NCI-H1436 (cell line): ENCODE measurements at regions not wholly inside any gene's neighbourhood (a gene's known extent, or its start where the extent isn't known, plus 50 kb on each side); places are given as distances from the start of the nearest gene placed in this dataset.
"Not testable (repeated sequence)": the region's sequence is repeated elsewhere in the genome, so short reads cannot be mapped to it uniquely, and the experiment has no call there.

Experiments used
- DNase-seq: peaks from one replicate; lab custom pipeline; 2025; lab: John Stamatoyannopoulos, UW

GRCh38 chr6:84941609-84942008 lies 177.2 kb upstream of the TBX18 start:
- DNase-seq: not testable (repeated sequence)

- DNase-seq: no peak
These were observed 164.8 kb upstream of the TBX18 start for GRCh38 chr6:84929212-84929611.

DNA sequence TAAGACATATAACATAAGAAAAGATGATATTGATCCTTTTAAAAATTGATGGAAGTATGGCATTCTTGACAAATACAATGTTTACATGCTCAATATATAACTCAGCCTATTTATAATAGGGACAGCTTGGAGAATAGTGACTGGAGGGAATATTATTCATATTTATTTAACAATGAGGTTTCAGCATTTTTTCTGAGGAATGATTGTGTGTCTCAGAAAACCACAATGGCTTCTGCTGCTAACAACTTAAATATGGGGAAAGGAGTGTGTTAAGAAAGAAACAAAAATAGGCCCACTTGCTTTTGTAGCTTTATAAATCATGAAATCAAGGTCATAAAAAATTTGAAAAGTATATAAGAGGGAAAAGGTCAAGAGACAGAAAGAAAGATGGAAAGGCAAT lies 163.2 kb upstream of the TBX18 start:
- no peak for DNase-seq

DNA sequence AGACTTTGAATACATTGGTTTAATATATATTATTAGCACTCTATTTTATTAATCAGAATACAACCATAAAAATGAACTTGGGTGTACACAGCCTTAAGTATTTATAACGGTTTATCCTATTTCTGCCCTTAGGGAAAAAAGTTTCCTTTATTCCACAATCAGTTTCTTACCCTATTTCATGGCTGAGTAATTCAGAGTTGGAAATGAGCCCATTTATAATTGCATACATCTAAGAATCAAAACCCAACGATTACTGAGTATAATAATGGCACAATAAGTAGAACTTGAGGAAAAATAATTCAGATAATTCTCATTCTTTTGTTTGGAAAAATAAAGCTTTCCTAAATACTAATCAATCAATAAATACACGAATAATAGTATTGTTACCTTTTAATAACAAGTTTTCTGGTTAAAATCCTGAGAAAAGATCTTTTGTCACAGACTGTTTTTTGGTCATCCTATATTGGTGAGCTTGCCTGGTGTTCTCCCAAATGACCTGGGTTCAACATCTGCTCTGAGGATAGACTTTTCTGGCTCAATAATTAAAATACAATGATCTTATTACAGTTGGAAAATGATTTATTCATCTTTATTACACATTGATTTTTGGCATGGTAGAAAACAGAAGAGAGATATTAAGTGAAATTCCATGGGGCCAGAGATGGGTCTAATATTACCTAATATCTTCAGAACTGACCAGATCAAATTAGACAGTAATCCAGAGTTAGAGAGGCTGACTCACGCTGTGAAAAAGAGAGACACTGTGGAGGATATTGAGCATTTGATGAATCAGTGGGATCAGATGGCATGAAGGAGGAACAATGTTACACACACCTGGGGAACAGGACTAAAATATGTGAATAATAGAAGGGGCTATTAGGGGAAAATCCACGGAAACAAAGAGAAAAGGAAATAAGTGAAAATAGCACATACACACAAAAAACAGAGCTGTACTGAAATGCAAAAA lies 162.1 kb upstream of the TBX18 start:
- DNase-seq: no peak

GRCh38 chr6:84921891-84922290 lies 157.5 kb upstream of the TBX18 start:
- DNase-seq: no peak

GRCh38 chr6:84920021-84920420 lies 155.6 kb upstream of the TBX18 start:
- no peak for DNase-seq

- DNase-seq: no peak
These were observed 152.3 kb upstream of the TBX18 start for GRCh38 chr6:84916704-84917103.

GRCh38 chr6:84912472-84913322 lies 148.3 kb upstream of the TBX18 start:
- DNase-seq: no peak

GRCh38 chr6:84910906-84911607 lies 146.7 kb upstream of the TBX18 start:
- DNase-seq: no peak

GRCh38 chr6:84908304-84908904 lies 144.0 kb upstream of the TBX18 start:
- DNase-seq: no peak

DNA sequence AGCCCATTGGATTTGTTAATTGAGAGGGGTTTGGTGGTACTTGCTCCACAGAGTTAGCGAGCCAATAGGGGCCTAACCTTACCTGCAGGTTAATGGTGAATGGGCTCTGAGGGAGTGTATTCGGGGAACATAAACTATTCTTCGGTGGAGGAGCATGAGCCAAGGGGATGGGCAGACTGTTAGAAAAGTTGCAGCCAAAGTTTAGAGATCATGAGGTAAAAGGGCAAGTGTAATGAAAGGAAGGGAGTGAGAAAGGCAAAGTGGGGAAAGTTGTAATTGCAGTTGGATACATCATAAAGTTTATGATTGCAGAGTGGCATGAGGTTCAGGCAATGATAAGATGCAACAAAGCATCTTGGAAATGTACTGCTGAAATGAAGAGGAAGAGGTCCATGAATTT lies 142.1 kb upstream of the TBX18 start:
- DNase-seq: no peak

GRCh38 chr6:84905823-84906222 lies 141.4 kb upstream of the TBX18 start:
- DNase-seq: no peak

- no peak for DNase-seq
These were observed 138.0 kb upstream of the TBX18 start for GRCh38 chr6:84902354-84902928.

DNA sequence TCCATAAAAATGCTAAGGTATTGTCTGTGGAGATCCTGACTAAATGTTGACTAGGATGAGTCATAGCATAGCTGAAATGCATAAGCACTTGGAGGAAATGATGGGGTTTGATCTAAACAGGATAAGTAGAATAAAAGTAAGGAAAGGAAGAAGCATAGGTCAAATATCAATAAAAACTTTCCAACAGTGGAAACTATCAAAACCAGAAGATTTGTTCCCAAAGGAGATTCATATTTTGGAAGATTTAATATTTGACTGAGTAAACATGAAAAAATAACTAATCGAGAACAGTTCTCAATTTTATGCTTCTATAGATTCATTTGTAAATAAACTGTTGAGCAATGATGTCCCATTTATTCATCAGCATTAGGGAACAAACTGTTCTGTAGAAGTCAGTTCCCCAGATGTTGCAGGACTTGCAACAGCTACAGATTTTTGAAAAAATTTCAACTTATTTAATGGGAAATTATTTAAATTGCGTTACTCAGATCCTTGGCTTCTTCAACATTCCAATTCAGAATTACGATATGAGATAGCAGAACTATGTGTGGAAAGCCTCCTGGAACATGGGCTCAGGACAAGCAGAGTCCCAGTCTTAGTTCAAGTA lies 133.7 kb upstream of the TBX18 start:
- no peak for DNase-seq

GRCh38 chr6:84897011-84897410 lies 132.6 kb upstream of the TBX18 start:
- DNase-seq: no peak

- DNase-seq: no peak
These were observed 128.3 kb upstream of the TBX18 start for GRCh38 chr6:84892671-84893070.

DNA sequence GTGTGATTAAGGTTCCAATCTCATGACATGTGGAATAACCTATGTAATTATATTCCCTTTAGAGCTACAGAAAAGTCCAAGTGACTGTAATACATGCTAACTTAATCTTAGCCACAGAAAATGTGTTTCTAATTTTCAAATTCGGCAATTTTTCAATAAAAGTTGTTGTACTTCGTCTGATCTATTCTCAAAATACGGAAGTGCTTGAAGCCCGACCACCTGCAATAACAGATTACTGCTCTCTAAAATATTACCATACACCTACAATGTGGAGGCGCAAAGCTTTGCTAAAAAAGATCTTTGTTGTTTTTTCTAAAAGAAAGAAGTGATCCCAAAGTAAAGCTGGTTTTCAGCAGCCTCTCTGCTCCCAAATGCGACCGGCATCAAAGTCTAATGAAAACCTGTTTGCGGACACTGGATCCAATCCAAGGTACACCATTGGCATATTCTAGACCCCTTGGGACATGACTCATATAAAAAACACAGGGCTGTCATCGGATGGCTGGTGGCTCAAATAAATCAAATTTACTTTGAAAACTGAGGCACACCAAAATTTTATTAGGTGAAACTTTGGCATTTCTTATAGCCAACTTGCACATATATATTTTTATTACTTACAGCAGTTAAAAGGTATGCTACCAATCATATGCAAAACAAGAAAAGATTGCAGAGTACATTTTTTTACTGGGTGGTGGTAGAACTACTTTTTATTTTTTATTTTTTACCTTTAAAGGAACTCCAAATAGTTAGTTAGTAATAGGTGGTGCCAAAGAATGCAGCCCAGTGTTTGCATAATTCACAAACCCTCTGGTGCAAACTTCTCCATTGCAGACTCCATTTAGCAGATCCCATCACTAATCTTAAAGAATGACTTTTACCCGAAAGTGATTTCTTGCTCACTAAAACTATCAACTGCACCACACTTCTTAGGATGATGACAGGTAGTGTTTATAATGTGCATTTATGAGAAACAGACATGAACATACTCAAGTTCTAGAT lies 118.7 kb upstream of the TBX18 start:
- no peak for DNase-seq

DNA sequence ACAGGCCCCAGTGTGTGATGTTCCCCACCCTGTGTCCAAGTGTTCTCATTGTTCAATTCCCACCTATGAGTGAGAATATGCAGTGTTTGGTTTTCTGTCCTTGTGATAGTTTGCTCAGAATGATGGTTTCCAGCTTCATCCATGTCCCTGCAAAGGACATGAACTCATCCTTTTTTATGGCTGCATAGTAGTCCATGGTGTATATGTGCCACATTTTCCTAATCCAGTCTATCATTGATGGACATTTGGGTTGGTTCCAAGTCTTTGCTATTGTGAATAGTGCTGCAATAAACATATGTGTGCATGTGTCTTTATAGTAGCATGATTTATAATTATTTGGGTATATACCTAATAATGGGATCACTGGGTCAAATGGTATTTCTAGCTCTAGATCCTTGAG lies 115.0 kb upstream of the TBX18 start:
- not testable (repeated sequence) for DNase-seq

GRCh38 chr6:84877515-84878210 lies 113.3 kb upstream of the TBX18 start:
- no peak for DNase-seq
